ENCODE measurements at regions not wholly inside any gene's neighbourhood (a gene's known extent, or its start where the extent isn't known, plus 50 kb on each side); places are given as distances from the start of the nearest gene placed in this dataset.

- Histone ChIP-seq H3K27me3 (replicated peaks; ENCODE audit: control insufficient read depth, insufficient read depth, low read length) (no peaks in the 10 kb centered on the region), H3K36me3 (ENCODE audit: control insufficient read depth, insufficient read depth, low read length) (no peaks in the 10 kb centered on the region), H3K4me3 (replicated peaks; ENCODE audit: low read depth, low read length) (no peak overlapping the region)
- TF ChIP-seq CTCF (IDR thresholded peaks at IDR 0.05; ENCODE audit: insufficient read depth, low read length, poor library complexity, severe bottlenecking), result peak; percentile 87
- peak; percentile 48 for DNase-seq (ENCODE audit: extremely low read depth, insufficient read length)
Measured at GRCh38 chr2:236512902-236513435, 56.7 kb upstream of the ACKR3 start.

GRCh38 chr2:236513956-236514355 lies 55.7 kb upstream of the ACKR3 start:
- no peak for TF ChIP-seq CTCF (IDR thresholded peaks at IDR 0.05; ENCODE audit: insufficient read depth, low read length, poor library complexity, severe bottlenecking)
- H3K4me3 ChIP-seq (replicated peaks; ENCODE audit: low read depth, low read length), result no peak overlapping the region
- DNase-seq (ENCODE audit: extremely low read depth, insufficient read length), result no peak
- no peaks in the 10 kb centered on the region for H3K27me3 ChIP-seq (replicated peaks; ENCODE audit: control insufficient read depth, insufficient read depth, low read length)
- no peaks in the 10 kb centered on the region for H3K36me3 ChIP-seq (ENCODE audit: control insufficient read depth, insufficient read depth, low read length)

GRCh38 chr2:236516708-236517107 lies 52.9 kb upstream of the ACKR3 start:
- no peaks in the 10 kb centered on the region for H3K36me3 ChIP-seq (ENCODE audit: control insufficient read depth, insufficient read depth, low read length)
- DNase-seq (ENCODE audit: extremely low read depth, insufficient read length), result no peak
- no peak for TF ChIP-seq CTCF (IDR thresholded peaks at IDR 0.05; ENCODE audit: insufficient read depth, low read length, poor library complexity, severe bottlenecking)
- H3K27me3 ChIP-seq (replicated peaks; ENCODE audit: control insufficient read depth, insufficient read depth, low read length), result no peaks in the 10 kb centered on the region; the same call in 1 of the 2 replicates
- no peak overlapping the region for H3K4me3 ChIP-seq (replicated peaks; ENCODE audit: low read depth, low read length)

- no peak for TF ChIP-seq CTCF (IDR thresholded peaks at IDR 0.05; ENCODE audit: insufficient read depth, low read length, poor library complexity, severe bottlenecking)
- Histone ChIP-seq H3K36me3 (ENCODE audit: control insufficient read depth, insufficient read depth, low read length) (no peaks in the 10 kb centered on the region), H3K4me3 (replicated peaks; ENCODE audit: low read depth, low read length) (no peak overlapping the region), H3K27me3 (replicated peaks; ENCODE audit: control insufficient read depth, insufficient read depth, low read length) (no peaks in the 10 kb centered on the region; the same call in 1 of the 2 replicates)
- no peak for DNase-seq (ENCODE audit: extremely low read depth, insufficient read length)
Measured at GRCh38 chr2:236517251-236518031, 52.2 kb upstream of the ACKR3 start.

All from GM06990 (cell line).